IPS DF 19.7 (cell line): ENCODE measurements at regions not wholly inside any gene's neighbourhood (a gene's known extent, or its start where the extent isn't known, plus 50 kb on each side); places are given as distances from the start of the nearest gene placed in this dataset.
"Not testable (repeated sequence)": the region's sequence is repeated elsewhere in the genome, so short reads cannot be mapped to it uniquely, and the experiment has no call there.

Experiments used
- DNase-seq: peaks from one replicate; pipeline ENCODE4 v3.0.0-alpha.2; 2013; ENCODE audit warnings: low read depth, low spot score

DNA sequence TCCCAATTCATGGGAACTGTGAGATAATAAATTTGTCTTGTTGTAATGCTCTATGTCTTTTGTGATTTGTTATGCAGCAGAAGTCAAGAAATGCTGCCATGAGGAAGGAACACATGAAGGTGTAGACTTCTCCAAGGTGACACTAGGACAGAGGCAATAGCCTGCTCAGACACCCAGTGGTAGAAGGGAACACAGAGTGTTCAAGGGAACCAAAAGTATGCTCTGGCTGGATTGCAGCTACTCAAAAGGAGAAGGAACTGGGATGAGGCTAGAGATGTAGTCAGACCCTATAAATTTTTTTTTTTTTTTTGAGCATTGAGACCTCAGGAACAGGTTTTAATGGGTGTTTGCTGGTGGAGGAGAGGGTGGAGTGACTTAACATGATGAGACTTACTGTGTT lies 232.5 kb downstream of the PARP8 start:
- no peak for DNase-seq

DNA sequence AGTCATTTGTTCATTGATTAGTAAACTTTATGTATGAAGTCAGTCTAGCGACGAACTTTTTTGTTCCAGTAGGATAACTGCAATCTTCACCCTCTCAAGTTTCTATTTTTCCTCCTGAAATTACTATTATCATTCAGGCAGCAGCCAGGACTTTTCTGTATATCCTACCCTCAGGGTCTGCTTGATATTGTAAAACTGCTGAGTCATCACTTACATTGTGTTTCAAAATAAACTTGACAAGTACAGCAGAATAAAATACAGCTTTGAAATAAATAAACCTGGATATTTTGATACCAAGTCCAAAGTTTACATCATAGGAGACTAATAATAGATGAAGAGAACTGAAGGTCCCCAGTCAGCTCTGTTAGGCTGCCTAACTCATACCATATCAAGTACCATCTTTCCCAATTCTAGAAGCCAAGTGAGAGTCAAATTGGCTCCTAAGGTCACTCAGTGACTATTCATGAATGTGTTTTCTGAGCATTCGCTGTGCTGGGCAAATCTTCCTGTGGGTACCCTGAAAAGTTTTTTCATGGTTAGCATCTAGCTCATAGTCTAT lies 234.6 kb downstream of the PARP8 start:
- no peak for DNase-seq

DNA sequence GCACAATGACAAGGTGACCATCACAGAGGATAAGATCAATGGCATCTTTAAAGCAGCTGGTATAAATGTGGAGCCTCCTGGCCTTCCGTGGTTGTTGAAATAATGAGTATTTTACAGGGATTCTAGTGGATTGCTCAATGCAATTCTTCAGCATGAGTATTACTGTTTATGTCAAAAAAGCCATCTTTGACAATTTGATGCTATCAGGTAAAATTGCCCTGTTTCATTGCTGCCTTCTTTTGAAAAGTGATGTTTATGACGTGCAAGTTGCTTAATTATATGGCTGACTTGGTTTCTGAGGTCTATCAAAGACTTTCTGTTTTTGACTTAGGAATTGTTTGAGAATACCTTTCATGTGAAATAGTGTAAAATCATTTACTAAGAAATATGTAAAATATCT lies 237.2 kb downstream of the PARP8 start:
- no peak for DNase-seq

DNA sequence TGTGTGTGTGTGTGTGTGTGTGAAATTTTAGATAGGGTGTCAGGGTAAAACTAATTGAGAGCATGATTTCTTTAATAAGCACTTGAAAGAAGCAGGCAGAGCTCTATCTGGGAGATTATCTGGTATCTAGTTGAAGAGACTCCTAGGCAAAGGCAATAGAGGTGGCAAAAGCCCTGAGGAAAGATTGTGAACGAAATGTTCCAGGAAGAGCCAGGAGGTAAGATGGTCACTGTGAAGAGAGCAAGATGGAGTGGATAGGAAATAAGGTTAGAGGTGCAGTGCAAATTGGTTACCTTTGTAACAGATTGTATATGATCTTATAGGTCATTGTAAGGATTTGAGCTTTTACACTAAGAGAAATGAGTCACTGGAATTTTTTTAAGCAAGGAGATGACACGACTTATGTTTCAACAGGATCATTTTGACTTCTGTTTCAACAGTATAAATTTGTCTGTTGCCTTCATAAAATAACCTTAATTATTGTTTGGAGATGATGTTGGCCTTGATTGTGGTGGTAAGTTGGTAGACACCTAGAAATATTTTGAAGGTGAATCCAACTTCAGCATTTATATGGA lies 239.6 kb downstream of the PARP8 start:
- no peak for DNase-seq

DNA sequence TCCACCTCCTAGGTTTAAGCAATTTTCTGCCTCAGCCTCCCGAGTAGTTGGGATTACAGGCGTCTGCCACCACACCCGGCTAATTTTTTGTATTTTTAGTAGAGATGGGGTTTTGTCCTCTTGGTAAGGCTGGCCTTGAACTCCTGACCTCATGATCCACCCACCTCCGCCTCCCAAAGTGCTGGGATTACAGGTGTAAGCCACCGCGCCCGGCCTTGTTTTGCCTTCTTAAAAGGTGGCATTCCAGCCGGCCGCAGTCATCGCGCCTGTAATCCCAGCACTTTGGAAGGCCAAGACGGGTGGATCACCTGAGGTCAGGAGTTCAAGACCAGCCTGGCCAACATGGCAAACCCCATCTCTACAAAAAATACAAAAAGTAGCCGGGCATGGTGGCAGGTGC lies 253.7 kb downstream of the PARP8 start:
- DNase-seq = not testable (repeated sequence)

DNA sequence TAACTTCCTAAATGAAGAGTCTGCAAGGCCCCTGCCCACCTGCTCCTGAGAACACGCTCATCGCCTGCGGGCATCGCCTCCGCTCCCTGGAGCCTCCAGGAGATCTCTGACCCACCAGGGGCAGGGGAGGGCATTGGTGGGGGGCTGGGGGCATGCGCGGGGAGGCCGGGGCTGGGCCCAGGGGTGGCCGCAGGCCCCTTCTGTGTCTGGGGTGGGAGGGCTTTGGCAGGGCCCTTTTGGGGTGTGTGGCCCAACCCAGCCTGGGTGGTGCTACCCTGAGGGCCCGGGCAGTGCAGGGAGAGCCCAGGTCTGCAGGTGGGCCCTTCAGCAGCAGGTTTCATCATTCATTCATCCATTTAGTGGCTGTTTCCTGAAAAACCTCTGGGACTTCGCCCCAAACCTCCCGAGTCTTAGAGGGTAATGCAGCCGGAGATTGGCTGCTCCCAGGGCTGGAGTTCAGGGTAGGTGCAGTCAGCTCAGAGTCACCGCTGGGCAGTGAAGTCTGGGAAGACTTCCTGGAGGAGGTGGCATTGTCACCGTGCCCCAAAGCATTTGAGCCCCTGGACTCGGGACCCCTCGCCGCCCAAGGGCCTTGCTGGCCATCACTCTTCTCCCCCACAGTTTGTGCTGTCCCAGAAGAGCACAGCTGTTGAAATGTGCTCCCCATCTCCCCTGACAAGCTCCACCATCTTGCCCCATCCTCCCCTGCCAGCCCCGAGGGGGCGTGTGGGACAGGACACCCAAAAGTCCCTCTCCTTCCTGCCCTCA lies 255.1 kb downstream of the PARP8 start:
- DNase-seq = no peak

DNA sequence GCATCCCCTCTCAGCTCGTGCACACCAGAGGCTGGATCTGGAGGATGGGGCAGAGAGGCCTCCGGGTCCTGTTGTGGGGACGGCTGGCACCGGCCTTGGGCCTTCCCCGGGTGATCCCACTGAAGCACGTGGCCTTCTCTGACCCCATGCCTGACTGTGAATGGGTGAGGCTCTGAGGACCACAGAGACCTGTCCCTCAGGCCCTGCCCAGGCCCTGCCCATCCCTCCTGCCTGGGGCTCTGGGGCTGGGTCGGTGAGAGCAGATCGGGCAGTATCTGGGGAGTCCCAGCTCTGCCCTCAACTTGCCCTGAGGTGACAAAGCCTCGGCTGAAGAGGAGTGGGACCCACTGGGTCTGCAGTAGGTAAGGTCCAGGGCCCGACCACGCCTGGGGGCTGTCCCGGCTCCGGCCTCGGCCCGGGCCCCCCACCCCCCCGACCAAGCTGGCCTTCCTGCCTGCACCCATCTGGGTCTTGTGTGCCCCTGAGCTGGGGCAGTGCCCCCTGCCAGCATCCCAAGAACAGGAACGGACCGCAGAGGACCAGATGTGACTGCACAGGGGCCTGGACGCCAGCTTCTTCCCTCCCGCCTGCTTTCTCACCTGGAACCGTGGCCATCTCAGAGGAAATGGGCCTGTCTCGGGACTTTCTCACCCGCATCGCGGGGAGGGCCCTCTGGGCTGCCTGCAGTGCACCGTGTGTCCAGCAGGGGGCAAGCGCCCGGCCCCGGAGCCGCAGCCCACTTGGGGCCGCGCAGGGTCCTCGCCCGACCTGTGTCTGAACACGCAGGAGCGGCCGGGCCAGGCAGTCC lies 255.9 kb downstream of the PARP8 start:
- not testable (repeated sequence) for DNase-seq

DNA sequence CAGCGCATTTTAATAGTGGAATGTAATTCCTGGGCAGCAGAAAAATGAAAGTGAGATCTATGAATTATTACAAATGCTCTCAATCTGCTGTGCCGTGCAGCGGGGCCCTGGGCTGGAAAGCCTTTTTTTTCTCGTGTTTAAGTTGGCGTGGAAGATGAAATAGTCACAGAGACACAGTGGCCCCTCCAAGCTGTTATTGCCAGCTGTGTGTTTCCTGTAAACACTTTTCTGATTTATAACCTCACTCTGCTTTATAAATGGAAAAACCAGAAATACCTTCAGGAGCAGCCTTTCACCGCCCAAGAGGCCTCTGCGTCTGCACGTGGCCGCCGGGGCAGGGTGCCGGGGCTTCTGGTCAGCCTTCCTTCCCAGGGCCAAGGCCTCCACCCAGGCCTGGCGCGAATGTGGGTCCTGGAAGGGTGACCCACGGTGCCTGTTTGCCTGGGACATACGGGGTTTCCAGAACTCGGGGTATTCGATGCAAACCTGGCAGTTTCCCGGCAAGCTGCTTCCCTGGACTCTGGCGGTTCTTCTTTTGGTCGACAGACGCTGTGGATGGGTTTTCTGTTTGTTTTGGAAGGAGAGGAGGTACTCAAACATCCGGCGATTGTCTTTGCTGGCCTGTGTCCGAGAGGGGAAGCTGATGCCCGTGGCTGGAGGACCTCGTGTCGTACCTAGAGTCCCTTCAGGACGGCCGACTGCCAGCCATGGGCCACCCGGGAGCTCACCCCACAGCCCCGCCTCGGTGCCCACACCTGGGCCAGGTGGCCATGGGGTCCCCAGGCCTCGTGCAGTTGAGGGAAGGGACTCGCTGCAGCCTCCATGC lies 256.7 kb downstream of the PARP8 start:
- DNase-seq = no peak

DNA sequence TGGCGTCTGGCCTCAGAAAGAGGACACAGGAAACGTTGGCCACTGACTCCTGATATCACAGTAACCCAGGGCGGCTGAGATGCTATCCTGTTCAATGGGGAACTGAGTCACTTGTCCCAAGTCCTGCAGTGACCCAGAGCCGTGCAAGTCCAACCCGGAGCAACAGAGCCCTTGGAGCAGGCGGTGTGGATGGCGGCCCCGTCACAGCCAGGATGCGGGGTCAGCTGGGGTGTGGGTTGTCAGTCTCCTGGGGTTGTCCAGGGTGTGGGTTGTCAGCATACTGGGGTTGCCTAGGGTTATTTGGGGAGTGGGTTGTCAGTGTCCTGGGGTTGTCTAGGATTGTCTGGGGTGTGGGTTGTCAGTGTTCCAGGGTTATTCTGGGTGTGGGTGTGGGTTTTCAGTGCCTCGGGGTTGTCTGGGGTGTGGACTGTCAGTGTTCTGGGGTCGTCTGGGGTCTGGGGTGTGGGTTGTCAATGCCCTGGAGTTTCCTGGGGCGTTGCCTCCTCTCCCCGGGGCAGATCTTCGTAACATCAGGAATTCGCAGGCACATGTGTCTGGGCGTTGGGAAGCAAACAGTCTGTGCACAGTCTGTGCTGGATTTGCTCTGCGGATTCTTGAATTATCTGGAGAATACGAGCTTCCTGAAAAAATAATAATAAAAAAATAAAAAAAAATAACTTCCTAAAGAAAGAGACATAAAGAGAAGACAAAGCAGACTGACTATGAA lies 257.5 kb downstream of the PARP8 start:
- DNase-seq = no peak

DNA sequence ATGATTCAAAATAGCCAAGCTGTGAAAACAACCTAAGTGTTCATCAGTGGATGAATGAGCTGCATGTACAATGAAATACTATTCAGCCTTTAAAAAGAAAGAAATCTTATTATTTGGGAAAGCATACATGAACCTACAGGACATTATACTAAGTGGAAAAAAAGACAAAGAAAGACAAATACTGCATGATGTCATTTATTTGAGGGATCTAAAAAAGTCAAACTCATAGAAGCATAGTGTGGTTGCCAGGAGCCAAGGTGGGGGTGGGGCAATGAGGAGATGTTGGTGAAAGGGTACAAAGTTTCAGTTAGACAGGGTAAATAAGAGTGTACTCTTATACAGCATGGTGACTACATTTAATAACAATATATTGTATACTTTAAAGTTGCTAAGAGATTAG lies 261.5 kb downstream of the PARP8 start:
- no peak for DNase-seq

DNA sequence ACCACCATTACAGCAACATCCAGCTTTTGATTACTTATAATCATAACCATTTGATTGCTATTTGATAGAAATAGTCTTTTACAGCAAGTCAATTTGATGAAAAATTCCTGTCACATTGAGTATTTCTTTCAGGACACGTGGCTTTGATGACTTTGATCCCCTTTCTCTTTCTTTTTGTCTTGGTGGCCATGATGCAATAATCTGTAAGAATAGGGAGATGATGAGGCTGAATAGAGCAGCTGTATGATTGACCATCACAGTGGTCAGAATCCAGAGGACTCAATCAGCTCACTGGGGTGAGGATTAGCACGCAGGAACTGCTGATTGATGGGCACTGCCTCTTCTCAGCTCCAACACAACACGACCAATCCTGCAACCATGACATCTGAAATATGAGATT lies 262.7 kb downstream of the PARP8 start:
- no peak for DNase-seq

DNA sequence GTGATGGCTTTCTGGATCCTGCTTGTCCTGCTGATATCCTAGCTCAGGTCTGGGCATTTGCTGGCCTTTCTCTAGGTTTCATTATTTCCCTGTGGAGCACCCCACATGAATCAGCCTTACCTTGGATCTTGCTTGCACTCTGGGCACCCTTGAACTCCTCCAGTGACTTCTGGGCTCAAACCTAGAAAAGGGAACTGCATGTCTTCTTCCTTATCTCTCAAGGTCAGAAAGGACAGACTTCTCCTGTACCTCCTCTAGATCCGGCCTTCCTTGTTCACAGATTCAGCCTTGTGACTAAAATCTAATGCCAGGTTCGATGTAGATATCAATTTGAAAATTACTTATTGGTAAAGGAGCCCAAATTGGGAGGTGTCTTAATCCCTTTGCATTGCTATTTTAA lies 267.9 kb downstream of the PARP8 start:
- DNase-seq = no peak

DNA sequence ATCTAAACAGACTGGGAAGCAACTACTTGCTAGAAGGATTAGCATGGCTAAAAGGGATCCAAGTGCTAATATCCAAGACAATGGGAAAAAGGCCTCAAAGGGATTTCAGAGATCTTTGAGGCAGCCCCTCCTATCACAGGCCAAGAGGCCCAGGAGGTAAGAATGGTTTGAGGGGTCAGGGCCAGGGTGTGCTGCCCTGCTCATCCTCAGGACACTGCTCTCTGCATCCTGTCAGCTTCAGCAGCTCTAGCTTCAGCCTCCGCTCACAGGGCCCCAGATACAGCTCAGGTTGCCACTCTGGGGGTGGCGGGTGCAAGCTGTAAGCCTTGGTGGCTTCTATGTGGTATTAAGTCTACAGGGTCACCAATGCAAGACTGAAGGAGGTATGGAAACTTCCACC lies 278.7 kb downstream of the PARP8 start:
- DNase-seq = no peak

DNA sequence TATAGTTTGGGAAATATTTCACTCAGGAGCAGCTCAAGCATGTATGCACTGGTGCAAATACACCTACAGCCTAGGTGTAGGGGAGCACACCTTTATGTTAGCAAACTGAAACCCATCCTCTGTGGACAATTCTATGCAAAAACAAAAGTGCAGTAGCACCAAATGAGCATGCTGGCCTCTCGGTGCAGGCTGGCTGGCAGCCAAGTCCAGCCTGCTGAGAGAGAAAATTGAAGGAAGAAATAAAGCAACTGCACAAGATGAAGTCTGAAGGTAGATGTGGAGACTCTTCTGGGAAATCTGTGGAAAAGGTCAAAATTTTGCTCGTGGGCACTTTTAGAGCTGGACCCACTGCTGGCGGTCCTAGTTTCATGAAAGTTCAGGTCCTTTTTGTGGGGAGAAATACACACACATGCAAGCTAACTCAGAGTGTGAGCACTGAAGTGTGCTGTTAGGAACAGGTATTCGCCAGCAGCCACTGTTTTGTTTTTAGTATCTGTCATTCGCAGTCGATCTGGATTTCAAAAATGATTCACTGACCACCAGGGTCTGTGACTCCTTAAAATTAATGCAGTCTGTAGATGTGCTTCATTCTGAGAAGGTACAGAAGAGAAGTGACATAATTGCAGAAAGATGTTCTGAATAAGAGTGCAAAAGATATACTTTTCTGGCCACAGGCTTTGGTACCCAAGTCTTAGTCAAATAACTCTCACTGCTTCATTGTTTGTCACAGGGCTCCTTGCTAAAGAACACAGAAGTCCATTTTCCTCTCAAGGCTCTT lies 281.7 kb downstream of the PARP8 start:
- DNase-seq = no peak

DNA sequence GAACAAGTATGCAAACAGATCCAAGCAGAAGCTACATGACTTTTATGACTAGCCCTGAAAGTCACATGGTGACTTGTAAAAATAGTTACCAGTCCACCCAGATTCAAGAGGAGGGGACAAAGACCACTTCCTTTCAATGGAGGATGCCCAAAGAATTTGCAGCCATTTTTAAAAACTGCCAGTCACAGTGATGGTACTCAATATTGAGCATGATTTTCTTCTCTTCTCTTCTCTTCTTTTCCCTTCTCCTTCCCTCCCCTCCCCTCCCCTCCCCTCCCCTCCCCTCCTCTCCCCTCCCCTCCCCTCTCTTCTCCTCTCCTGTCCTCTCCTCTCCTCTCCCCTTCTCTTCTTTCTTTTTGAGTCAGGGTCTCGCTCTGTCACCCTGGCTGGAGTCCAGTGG lies 286.9 kb downstream of the PARP8 start:
- DNase-seq = no peak

DNA sequence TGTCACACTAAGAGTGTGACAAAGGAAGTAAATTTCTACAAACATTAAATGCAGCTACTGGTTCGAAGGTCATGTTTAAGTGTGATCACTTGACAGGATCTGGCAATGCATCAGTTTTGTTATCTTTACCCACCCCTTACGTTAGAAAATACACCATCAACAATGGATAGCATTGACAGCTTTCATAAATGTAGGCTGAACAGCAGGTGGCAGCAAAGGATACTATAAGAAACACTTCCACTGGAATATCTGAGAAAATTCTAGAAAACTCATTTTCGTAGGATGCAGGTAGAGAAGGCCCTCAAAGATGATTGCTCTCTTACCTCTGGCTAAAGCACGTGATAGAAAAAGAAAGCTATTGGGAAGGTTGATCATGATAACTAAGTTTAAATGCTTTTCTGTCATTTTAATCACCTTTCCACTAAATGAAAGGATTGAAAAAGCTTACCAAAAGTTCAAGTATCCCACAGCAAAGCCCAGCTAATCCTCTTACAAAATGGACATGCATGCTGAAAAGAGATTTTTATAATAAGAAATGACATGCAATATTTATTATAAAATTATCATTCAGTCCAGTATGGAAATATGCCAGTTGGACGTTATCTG lies 292.5 kb downstream of the PARP8 start:
- no peak for DNase-seq

DNA sequence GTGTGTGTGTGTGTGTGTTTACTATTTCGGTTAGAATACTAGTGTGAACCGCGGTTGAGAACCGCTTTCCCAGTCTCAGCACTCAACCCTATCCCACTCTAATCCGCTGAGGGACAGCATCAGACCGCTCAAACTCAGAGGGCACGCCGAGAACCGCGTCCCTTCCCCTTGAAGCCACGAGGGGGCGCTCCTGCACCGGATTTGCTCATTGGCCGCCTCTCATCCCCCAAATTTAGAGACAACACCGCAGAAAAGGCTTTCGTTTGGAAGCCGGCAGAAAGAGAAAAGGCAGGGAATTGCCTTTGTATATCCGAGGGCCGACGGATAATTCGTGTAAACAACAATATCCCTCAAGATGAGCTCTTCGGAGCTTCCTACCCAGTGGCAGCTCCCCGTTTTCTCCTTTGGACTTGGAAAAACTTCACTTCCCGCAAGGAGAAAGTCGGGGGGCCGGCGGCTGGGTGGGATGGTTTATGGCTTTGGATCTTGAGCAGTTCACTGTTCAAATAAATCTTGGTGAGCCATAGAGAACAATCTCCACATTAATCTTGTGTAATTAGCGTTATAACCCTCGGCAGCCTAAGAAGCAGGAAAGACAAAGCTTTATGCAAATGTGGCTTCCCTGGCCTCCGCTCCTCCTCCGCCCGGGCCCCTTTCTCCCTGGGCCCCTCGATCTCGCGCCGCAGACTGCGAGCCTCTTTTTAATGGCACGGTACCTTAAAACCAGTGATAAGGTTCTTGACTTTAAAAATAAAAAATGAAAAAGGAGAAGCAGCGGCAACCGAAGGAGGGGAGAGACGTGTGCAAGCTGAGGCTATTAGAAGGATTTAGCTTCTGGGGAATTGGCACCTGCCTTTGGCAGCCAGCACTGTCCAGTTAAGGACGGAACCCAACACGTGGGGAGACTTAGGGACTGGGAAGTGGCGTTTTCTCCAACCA lies 296.8 kb downstream of the PARP8 start:
- no peak for DNase-seq

DNA sequence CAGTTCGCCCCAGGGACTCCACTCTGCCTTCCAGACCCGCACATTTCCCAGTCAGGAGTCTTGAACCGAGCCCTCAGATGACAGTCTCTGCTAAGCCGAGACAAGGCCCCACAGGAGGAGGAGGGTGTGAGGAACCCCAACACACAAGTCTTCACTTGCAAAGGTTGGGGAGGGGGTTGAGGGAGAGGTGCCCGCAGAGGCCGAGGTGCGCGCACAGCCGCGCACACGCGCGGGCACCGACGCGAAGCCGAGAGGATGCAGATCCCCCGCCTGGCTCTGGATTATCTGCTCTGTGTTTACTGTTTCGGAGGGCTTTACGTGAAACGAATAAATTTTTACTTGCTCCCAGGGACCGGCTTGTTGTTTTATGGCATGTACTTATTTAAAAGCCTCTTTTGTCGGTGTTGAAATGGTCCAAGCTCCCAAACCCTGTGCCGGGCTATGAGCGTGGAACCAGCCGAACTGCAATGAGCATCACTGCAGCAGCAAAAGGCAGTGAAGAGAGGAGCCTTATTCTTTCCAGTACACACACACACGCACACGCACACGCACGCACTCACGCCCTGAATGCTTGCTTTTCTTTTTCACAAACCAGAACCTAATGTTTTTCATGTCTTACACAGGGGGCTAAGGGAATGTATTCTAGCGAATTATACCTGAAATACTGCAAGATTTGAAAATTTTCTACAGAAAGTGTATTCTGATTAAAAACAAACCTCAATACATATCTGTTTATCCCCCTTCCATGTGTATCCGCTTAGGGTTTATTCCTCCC lies 297.7 kb downstream of the PARP8 start:
- DNase-seq = no peak
